H1 (cell line): ENCODE measurements at regions not wholly inside any gene's neighbourhood (a gene's known extent, or its start where the extent isn't known, plus 50 kb on each side); places are given as distances from the start of the nearest gene placed in this dataset.

Experiments used
- CTCF ChIA-PET: fragments of 300-600 bp; sonication (Branson Sonifier 250); formaldehyde crosslinking; loops from one replicate; lab custom pipeline; 2021; ENCODE audit not compliant: partially characterized antibody; lab: Charles Lee
- POLR2A ChIA-PET: fragments of 300-600 bp; sonication (Branson Sonifier 250); formaldehyde crosslinking; loops from one replicate; lab custom pipeline; 2021; ENCODE audit warnings: inconsistent platforms; ENCODE audit not compliant: partially characterized antibody; lab: Charles Lee
- DNase-seq, 2 experiments: peaks; one replicate each; pipeline versions ENCODE4 v3.0.0 to v3.0.0-alpha.2; 2010 to 2022; ENCODE audit warnings: low spot score in 2 of 2, low read depth in 1 of 2, mixed read lengths in 1 of 2
- FAIRE-seq: peaks from 2 replicates; lab custom pipeline; 2011; peaks lifted over from hg19 to GRCh38; lab: Jason Lieb, UNC
- H2AFZ ChIP-seq: 2 replicates; pipeline ENCODE4 v1.8.1; 2012; ENCODE audit warnings: low read length, inconsistent platforms
- H2AK5ac ChIP-seq: 2 replicates; pipeline ENCODE4 v1.6.1; 2013; ENCODE audit warnings: low read depth, low read length
- H2BK120ac ChIP-seq: replicated peaks from 2 replicates; pipeline ENCODE3; 2013; ENCODE audit warnings: low read depth, low read length, inconsistent platforms
- H2BK12ac ChIP-seq: 2 replicates; pipeline ENCODE4 v1.6.1; 2013; ENCODE audit warnings: low read depth, low read length
- H2BK15ac ChIP-seq: 2 replicates; pipeline ENCODE4 v1.6.1; 2013; ENCODE audit warnings: low read length
- H2BK20ac ChIP-seq: 2 replicates; pipeline ENCODE4 v1.6.1; 2013; ENCODE audit warnings: low read length
- H2BK5ac ChIP-seq: 2 replicates; pipeline ENCODE4 v1.6.1; 2013; ENCODE audit warnings: low read depth, low read length
- H3K14ac ChIP-seq: 2 replicates; pipeline ENCODE4 v1.6.1; 2013; ENCODE audit warnings: inconsistent platforms; ENCODE audit not compliant: insufficient read length
- H3K18ac ChIP-seq: 2 replicates; pipeline ENCODE4 v1.6.1; 2013; ENCODE audit warnings: low read length; ENCODE audit errors: extremely low read depth
- H3K23ac ChIP-seq: 2 replicates; pipeline ENCODE4 v1.6.1; 2013; ENCODE audit warnings: inconsistent platforms; ENCODE audit not compliant: insufficient read length
- H3K23me2 ChIP-seq: 2 replicates; pipeline ENCODE4 v1.6.1; 2013; ENCODE audit warnings: low read depth, low read length
- H3K27ac ChIP-seq: 2 replicates; pipeline ENCODE4 v1.6.1; 2011; ENCODE audit warnings: low read depth, low read length, inconsistent platforms
- H3K27me3 ChIP-seq, 4 experiments: replicated peaks in 1 of 4; 1 replicate in 1 of 4; 2 replicates in 3 of 4; pipeline versions ENCODE4 v1.6.1 to v1.8.1; 2011 to 2013; ENCODE audit warnings: low read length in 3 of 4, mild to moderate bottlenecking in 3 of 4, inconsistent platforms in 2 of 4, mixed read lengths in 2 of 4, moderate library complexity in 1 of 4; ENCODE audit not compliant: control insufficient read depth in 3 of 4, insufficient read depth in 3 of 4; ENCODE audit errors: extremely low read depth in 1 of 4
- H3K36me3 ChIP-seq, 4 experiments: 2 replicates each; pipeline versions ENCODE4 v1.6.1 to v1.8.1; 2011 to 2013; ENCODE audit warnings: mild to moderate bottlenecking in 4 of 4, low read length in 3 of 4, moderate library complexity in 2 of 4, control low read depth in 1 of 4, inconsistent platforms in 1 of 4; ENCODE audit not compliant: insufficient read depth in 4 of 4, control insufficient read depth in 2 of 4
- H3K4ac ChIP-seq: replicated peaks from 2 replicates; pipeline ENCODE3; 2013; ENCODE audit warnings: low read length, low read depth, mixed read lengths, inconsistent platforms; ENCODE audit not compliant: insufficient read length
- H3K4me1 ChIP-seq, 4 experiments: replicated peaks in 1 of 4; 1 replicate in 1 of 4; 2 replicates in 3 of 4; pipeline versions ENCODE4 v1.6.1 to v1.8.1; 2011 to 2013; ENCODE audit warnings: low read length in 3 of 4, inconsistent platforms in 2 of 4, mixed read lengths in 1 of 4; ENCODE audit not compliant: insufficient read depth in 4 of 4, control insufficient read depth in 3 of 4
- H3K4me2 ChIP-seq, 2 experiments: 2 replicates each; pipeline versions ENCODE4 v1.6.1 to v1.8.1; 2011 to 2013; ENCODE audit warnings: low read depth in 2 of 2, low read length in 2 of 2, control low read depth in 1 of 2, inconsistent platforms in 1 of 2, mild to moderate bottlenecking in 1 of 2; ENCODE audit not compliant: insufficient read depth in 1 of 2
- H3K4me3 ChIP-seq, 4 experiments: fragments of 200-600, 300-600 bp in 1 of 4; sonication (generic), shearing (Covaris generic), sonication (Bioruptor Twin) in 1 of 4; 2 replicates each; pipeline versions ENCODE4 v1.5.1 to v1.8.1; 2011 to 2016; ENCODE audit warnings: low read length in 4 of 4, low read depth in 3 of 4, control low read depth in 2 of 4, inconsistent platforms in 2 of 4, mild to moderate bottlenecking in 2 of 4, mixed read lengths in 1 of 4, moderate library complexity in 1 of 4; ENCODE audit not compliant: insufficient read depth in 2 of 4; ENCODE audit errors: extremely low read depth in 1 of 4
- H3K56ac ChIP-seq: replicated peaks from 2 replicates; pipeline ENCODE3; 2013; ENCODE audit warnings: low read depth, mild to moderate bottlenecking, mixed read lengths, low read length, inconsistent platforms; ENCODE audit not compliant: insufficient read length
- H3K79me1 ChIP-seq: 2 replicates; pipeline ENCODE4 v1.6.1; 2013; ENCODE audit warnings: low read depth, low read length, control low read depth
- H3K79me2 ChIP-seq, 2 experiments: 2 replicates each; pipeline versions ENCODE4 v1.6.1 to v1.8.1; 2012 to 2013; ENCODE audit warnings: low read length in 2 of 2, mild to moderate bottlenecking in 2 of 2, inconsistent platforms in 1 of 2; ENCODE audit not compliant: insufficient read depth in 2 of 2, control insufficient read depth in 1 of 2
- H3K9ac ChIP-seq, 4 experiments: replicated peaks in 1 of 4; 1 replicate in 1 of 4; 2 replicates in 3 of 4; pipeline versions ENCODE4 v1.6.1 to v1.8.1; 2011 to 2013; ENCODE audit warnings: low read depth in 3 of 4, low read length in 3 of 4, control low read depth in 2 of 4, mild to moderate bottlenecking in 2 of 4, moderate library complexity in 2 of 4, inconsistent platforms in 1 of 4; ENCODE audit errors: extremely low read depth in 1 of 4
- H3K9me3 ChIP-seq, 2 experiments: 2 replicates each; pipeline versions ENCODE4 v1.6.1 to v1.8.1; 2012 to 2013; ENCODE audit warnings: mild to moderate bottlenecking in 2 of 2, moderate library complexity in 2 of 2, control low read depth in 1 of 2, inconsistent platforms in 1 of 2, low read depth in 1 of 2, low read length in 1 of 2, mixed read lengths in 1 of 2; ENCODE audit not compliant: insufficient read depth in 2 of 2
- H4K20me1 ChIP-seq, 2 experiments: replicated peaks in 1 of 2; 2 replicates each; pipeline versions ENCODE3 to v1.8.1; 2011 to 2013; ENCODE audit warnings: inconsistent platforms in 2 of 2, low read length in 2 of 2, mild to moderate bottlenecking in 1 of 2; ENCODE audit not compliant: insufficient read depth in 2 of 2, control insufficient read depth in 1 of 2
- H4K5ac ChIP-seq: 2 replicates; pipeline ENCODE4 v1.6.1; 2013; ENCODE audit warnings: low read length, low read depth, mixed read lengths, inconsistent platforms; ENCODE audit not compliant: insufficient read length
- H4K8ac ChIP-seq: 2 replicates; pipeline ENCODE4 v1.8.0; 2013; ENCODE audit warnings: mild to moderate bottlenecking, moderate library complexity, low read length, inconsistent platforms; ENCODE audit not compliant: insufficient read depth; ENCODE audit errors: extremely low read depth
- H4K91ac ChIP-seq: replicated peaks from 2 replicates; pipeline ENCODE3; 2013; ENCODE audit warnings: low read length, mixed read lengths, inconsistent platforms; ENCODE audit not compliant: insufficient read length
- CHD1 ChIP-seq: IDR thresholded peaks from 2 replicates; pipeline ENCODE4 v1.6.1; 2012; ENCODE audit warnings: low read depth, low read length, improper control_type of control experiment
- ZNF274 ChIP-seq: IDR thresholded peaks from 2 replicates; pipeline ENCODE4 v1.7.0; 2012; ENCODE audit warnings: low read length, borderline replicate concordance; ENCODE audit errors: extremely low read depth
- WGBS, 2 experiments: shearing (Covaris generic) in 1 of 2; methylation state at CpG; one replicate each; pipeline versions ENCODE4 v1.1.6 to v1.1.7; 2013 to 2015; ENCODE audit warnings: low lambda C conversion rate in 2 of 2, mixed read lengths in 2 of 2, inconsistent platforms in 1 of 2, low coverage in 1 of 2, missing lambda C conversion rate in 1 of 2; ENCODE audit not compliant: insufficient replicate concordance in 2 of 2, insufficient coverage in 1 of 2, insufficient read length in 1 of 2; ENCODE audit errors: extremely low coverage in 1 of 2, missing lambda C conversion rate in 1 of 2; 5-methylcytosine and 5-hydroxymethylcytosine counted together

GRCh38 chr10:113474752-113475151, 78.1 kb upstream of the HABP2 start:
- no peak overlapping the region for H2BK12ac ChIP-seq
- H2BK5ac ChIP-seq = no peak overlapping the region
- H3K79me2 ChIP-seq = no peaks in the 10 kb centered on the region
- H3K4me1 ChIP-seq = no peaks in the 10 kb centered on the region
- no peak overlapping the region for H2AFZ ChIP-seq
- no peak overlapping the region for H3K4me2 ChIP-seq
- FAIRE-seq (no peak), DNase-seq (no peak)
- TF ChIP-seq CHD1 (no peak), ZNF274 (no peak)
- 90% methylated on average over 2 of the region's 2 CpGs; no CpG with 5 or more reads in 1 of the 2 experiments for WGBS, 2 experiments
- no peak overlapping the region for H3K4ac ChIP-seq
- no peak overlapping the region for H3K23ac ChIP-seq
- H3K56ac ChIP-seq = no peak overlapping the region
- H4K91ac ChIP-seq = no peak overlapping the region
- no peak overlapping the region for H3K27ac ChIP-seq
- no peak overlapping the region for H2AK5ac ChIP-seq
- no peaks in the 10 kb centered on the region for H3K23me2 ChIP-seq
- no peak overlapping the region for H2BK20ac ChIP-seq
- no peak overlapping the region for H2BK120ac ChIP-seq
- H3K18ac ChIP-seq = no peak overlapping the region
- no peak overlapping the region for H3K4me3 ChIP-seq
- no peaks in the 10 kb centered on the region for H3K36me3 ChIP-seq
- no peak overlapping the region for H4K8ac ChIP-seq
- no peaks in the 10 kb centered on the region for H3K27me3 ChIP-seq
- no peak overlapping the region for H4K5ac ChIP-seq
- peaks cover 10 to 13% of the 10 kb centered on the region in 2 experiments for H3K9me3 ChIP-seq
- H4K20me1 ChIP-seq = no peaks in the 10 kb centered on the region
- H3K9ac ChIP-seq = no peak overlapping the region
- ChIA-PET CTCF (interaction anchor here (0.6 to 2.2 kb wide), 10 partner anchors 10 to 89 kb away, joined by 3 to 9 read pairs (median 6); no protein-coding TSS in a partner anchor), POLR2A (interaction anchor here (0.7 kb wide), 1 partner anchor 18 kb away, joined by 3 read pairs; no protein-coding TSS in a partner anchor)
- H3K79me1 ChIP-seq = no peaks in the 10 kb centered on the region
- H3K14ac ChIP-seq = no peak overlapping the region
- no peak overlapping the region for H2BK15ac ChIP-seq
